ENCODE measurements at regions not wholly inside any gene's neighbourhood (a gene's known extent, or its start where the extent isn't known, plus 50 kb on each side); places are given as distances from the start of the nearest gene placed in this dataset.

GRCh38 chr2:120902592-120902991, 166.9 kb downstream of the GLI2 start:
- H3K9me3 ChIP-seq = no peaks in the 10 kb centered on the region
- no peaks in the 10 kb centered on the region for H3K4me1 ChIP-seq (ENCODE audit: control insufficient read depth in 1 of 2, insufficient read depth in 1 of 2, low read depth in 1 of 2, low read length in 1 of 2)
- peaks cover 14% of the 10 kb centered on the region for H3K27me3 ChIP-seq
- no peak for TF ChIP-seq CTCF (IDR thresholded peaks at IDR 0.05)
- no peak overlapping the region for H3K4me3 ChIP-seq (ENCODE audit: low read depth in 1 of 2, low read length in 1 of 2)
- H3K27ac ChIP-seq = no peak overlapping the region
- H3K36me3 ChIP-seq = no peaks in the 10 kb centered on the region

DNA sequence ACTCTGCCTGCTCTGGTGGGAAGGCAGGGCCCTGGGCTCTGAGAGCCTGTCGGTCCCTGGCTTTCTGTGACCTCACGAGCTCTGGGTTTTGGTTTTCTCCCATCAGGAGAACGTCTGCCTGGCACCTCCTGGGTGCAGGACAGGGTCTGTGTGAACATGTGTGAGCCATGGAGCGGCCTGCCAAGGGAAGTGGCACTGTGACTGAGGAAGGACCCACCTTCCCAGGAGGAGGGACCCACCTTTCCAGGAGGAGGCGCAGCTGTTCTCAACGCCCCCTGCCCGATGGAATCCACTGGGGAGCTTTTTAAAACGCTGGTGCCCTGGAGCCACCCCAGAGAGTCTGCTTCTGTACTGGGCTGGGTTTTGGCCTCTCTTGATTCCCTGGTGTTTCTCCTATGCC, 168.7 kb downstream of the GLI2 start:
- no peak overlapping the region for H3K4me3 ChIP-seq (ENCODE audit: low read depth in 1 of 2, low read length in 1 of 2)
- H3K27me3 ChIP-seq = peaks cover 14% of the 10 kb centered on the region
- H3K36me3 ChIP-seq = no peaks in the 10 kb centered on the region
- H3K9me3 ChIP-seq = no peaks in the 10 kb centered on the region
- no peak for TF ChIP-seq CTCF (IDR thresholded peaks at IDR 0.05)
- H3K27ac ChIP-seq = no peak overlapping the region
- no peaks in the 10 kb centered on the region for H3K4me1 ChIP-seq (ENCODE audit: control insufficient read depth in 1 of 2, insufficient read depth in 1 of 2, low read depth in 1 of 2, low read length in 1 of 2)

DNA sequence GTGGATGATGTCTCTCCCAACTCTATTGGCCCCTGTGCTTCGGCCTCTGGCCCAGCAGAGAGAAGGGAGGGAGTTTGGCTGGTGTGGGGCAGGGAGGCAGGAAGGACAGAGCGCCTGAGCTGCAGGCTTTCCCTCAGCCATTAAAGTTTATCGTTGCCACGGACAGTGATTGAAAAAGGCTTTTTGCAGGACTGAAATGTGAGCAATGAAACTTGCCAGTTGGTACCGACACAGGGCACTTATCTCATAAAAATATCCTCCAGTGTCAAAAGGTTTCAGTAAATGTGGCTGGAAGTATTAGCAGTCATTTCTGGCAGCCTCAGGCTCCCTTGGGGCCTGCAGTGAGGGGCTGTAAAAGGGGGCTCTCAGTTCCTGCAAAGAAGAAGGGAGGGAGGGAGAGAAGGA, 169.2 kb downstream of the GLI2 start:
- Histone ChIP-seq H3K27ac (no peak overlapping the region), H3K4me1 (ENCODE audit: control insufficient read depth in 1 of 2, insufficient read depth in 1 of 2, low read depth in 1 of 2, low read length in 1 of 2) (no peaks in the 10 kb centered on the region)
- TF ChIP-seq CTCF (IDR thresholded peaks at IDR 0.05) = no peak

DNA sequence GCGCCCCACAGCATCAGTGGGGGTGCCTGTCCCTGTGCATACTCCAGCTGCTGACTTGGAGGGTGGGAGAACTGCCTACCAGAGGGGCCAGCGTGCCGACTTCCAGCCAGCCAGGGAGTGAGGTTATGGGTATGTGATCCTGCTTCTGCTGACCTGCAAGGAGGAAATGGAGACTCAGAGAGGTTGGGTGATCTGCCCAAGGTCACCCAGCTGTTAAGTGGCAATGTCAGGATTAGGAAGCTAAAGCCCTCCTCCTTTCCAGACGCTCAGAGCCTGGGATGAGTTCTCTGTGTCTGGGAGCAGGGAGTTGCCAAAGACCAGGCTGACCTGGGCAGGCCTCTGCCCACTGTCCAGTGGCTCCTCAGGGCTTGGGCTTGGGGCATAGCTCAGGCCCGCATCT, 169.6 kb downstream of the GLI2 start:
- no peaks in the 10 kb centered on the region for H3K4me1 ChIP-seq (ENCODE audit: control insufficient read depth in 1 of 2, insufficient read depth in 1 of 2, low read depth in 1 of 2, low read length in 1 of 2)
- H3K4me3 ChIP-seq (ENCODE audit: low read depth in 1 of 2, low read length in 1 of 2) = no peak overlapping the region
- TF ChIP-seq CTCF (IDR thresholded peaks at IDR 0.05) = no peak
- H3K27me3 ChIP-seq = peaks cover 8% of the 10 kb centered on the region
- H3K27ac ChIP-seq = no peak overlapping the region
- no peaks in the 10 kb centered on the region for H3K9me3 ChIP-seq
- H3K36me3 ChIP-seq = no peaks in the 10 kb centered on the region

More for the DNA sequence above, 169.2 kb downstream of the GLI2 start:
- no peak overlapping the region for H3K4me3 ChIP-seq (ENCODE audit: low read depth in 1 of 2, low read length in 1 of 2)
- peaks cover 13% of the 10 kb centered on the region for H3K27me3 ChIP-seq
- H3K36me3 ChIP-seq = no peaks in the 10 kb centered on the region
- H3K9me3 ChIP-seq = no peaks in the 10 kb centered on the region

- Histone ChIP-seq H3K4me3 (ENCODE audit: low read depth in 1 of 2, low read length in 1 of 2) (no peak overlapping the region), H3K4me1 (ENCODE audit: control insufficient read depth in 1 of 2, insufficient read depth in 1 of 2, low read depth in 1 of 2, low read length in 1 of 2) (no peaks in the 10 kb centered on the region), H3K27me3 (peaks cover 7% of the 10 kb centered on the region), H3K36me3 (no peaks in the 10 kb centered on the region), H3K27ac (no peak overlapping the region), H3K9me3 (no peaks in the 10 kb centered on the region)
- TF ChIP-seq CTCF (IDR thresholded peaks at IDR 0.05) = no peak
Observed at GRCh38 chr2:120905824-120906571, 170.3 kb downstream of the GLI2 start.
